SW480 (cell line): ENCODE measurements at regions not wholly inside any gene's neighbourhood (a gene's known extent, or its start where the extent isn't known, plus 50 kb on each side); places are given as distances from the start of the nearest gene placed in this dataset.

Source experiments
- DNase-seq: peaks from one replicate; pipeline ENCODE4 v3.0.0-alpha.2; 2016; ENCODE audit warnings: low spot score

DNA sequence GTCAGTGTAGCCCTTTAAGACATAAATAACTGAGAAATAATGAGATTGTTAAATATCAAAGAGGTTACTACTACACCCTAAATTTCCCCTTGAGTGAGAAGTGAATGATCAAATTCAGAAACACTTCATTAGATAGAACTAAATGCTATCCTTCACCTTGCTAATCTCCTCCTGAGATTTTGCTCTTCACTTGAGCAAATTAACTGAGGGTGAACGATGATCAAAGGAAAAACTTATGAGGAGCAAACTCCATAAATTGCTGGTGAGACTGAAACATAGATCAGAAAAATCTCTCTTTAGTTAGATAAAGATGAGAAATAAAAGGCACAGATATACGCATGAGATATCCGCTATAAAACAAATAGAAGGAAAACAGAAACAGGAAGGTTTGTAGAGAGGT is 63.1 kb upstream of the TANC1 start:
- DNase-seq = no peak

DNA sequence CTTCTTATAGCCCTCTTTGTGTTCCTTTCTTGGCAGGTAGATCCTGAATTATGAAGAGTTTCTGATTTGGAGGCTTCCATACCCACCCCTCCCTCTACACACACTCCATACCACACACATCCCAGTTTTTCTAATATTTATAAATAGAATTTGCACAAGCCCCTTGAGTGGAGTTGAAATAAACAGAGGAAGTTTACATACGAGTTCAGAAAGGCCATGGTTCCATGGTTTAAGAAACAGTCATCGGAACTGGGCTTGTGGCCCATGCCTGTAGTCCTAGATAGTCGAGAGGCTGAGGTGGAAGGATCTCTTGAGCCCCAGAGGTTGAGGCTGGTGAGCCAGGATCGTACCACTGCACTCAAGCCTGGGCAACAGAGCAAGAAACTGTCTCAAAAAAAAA is 62.7 kb upstream of the TANC1 start:
- DNase-seq = no peak

DNA sequence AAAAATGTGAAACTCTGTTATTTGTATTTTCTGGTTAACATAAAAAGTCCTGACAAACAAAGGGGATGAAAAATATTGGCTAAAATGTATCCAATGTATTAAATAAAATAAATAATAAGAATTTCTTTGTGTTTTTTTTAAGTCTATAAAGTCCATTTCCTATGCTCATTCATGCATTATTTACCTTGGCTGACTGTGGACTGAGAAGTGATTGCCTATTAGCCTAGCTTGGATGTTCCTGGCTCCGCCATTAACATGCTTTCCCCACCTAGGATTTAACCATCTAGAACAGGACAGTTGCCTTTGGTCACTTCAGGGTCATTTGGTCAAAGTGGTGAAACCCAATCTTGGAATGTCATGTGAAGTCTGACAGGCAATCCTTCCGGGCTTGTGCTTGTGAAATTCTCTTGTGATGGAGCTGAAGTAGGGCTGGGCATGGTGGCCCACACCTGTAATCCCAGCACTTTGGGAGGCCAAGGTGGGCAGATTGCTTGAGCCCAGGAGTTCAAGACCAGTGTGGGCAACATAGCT is 60.4 kb upstream of the TANC1 start:
- no peak for DNase-seq

DNA sequence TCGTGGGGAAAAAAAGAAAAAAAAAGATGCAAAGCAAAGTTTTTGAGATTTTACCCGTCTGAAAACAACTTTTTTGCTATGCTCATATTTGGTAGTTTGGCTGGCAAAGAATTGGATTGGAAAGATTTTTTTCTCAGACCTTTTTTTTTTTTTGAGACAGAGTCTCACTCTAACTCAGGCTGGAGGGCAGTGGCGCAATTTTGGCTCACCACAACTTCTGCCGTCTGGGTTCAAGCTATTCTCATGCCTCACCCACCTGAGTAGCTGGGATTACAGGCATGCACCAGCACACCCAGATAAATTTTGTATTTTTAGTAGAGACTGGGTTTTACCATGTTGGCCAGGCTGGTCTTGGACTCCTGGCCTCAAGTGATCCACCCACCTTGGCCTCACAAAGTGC is 56.3 kb upstream of the TANC1 start:
- DNase-seq = no peak

DNA sequence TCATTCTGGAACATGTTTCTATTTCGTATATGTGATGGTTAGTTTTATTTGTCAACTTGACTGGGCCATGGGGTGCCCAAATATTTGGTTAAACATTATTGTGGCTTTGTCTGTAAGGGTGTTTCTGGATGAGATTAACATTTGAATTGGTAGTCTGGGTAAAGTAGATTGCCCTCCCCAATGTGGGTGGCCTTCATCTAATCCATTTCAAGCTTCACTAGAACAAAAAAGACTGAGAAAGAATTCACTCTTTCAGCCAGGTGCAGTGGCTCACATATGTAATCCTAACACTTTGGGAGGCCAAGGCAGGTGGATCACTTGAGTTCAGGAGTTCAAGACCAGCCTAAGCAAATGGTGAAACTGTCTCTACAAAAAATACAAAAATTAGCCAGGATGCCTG is 55.7 kb upstream of the TANC1 start:
- DNase-seq = no peak

DNA sequence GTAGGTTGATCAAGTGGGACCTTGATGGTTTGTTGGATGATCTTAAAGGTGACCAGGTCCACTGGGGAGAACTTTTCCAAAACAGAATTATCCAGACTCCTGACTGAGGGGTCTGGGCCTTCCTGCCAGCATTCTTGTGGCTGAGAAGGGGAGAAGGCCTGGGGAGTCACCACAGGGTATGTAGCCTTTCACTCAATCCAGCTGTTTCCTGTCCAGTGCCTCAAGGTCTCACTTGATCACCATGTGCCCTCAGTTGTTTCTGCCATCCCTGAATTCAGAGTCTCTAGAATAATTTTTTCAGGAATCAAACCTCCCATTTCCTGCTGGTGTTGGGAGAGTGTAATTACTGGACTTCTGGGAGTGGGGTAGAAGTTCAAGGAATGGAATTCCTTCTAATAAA is 54.4 kb upstream of the TANC1 start:
- no peak for DNase-seq

DNA sequence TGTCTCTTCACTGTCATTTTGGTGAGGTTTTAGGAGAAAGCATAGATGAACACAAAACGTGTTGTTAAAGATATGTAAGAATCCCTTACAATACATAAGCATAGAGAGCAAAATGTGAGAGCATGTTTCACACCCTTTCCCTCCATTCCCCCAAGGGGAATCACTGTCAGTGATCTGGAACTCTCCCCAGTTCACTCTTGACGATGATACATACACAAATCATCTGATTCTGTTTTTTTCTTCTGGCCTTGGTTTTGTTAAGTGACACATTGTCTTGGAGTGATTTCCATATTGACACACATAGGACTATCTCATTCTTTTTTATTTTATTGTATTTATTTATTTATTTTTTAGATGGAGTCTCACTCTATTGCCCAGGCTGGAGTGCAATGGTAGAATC is 53.7 kb upstream of the TANC1 start:
- DNase-seq = no peak

DNA sequence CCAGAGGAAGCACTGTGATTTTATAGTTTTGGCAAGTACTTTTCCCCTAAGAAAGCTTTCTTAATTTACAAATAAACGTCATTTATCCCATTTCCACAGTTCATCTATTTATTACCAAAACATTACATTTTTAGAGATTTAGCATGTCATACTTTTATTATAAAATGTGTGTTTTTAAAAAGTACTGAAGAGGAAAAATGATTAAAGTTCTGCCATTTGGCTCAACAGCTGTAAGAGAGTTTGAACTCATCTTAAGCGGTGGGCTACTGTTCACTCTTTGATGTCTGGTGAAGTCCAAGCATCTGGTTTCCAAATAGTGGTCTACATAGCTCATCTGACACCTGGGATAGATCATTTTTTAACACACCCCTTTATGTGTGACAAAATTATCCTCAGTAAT is 51.3 kb upstream of the TANC1 start:
- no peak for DNase-seq

DNA sequence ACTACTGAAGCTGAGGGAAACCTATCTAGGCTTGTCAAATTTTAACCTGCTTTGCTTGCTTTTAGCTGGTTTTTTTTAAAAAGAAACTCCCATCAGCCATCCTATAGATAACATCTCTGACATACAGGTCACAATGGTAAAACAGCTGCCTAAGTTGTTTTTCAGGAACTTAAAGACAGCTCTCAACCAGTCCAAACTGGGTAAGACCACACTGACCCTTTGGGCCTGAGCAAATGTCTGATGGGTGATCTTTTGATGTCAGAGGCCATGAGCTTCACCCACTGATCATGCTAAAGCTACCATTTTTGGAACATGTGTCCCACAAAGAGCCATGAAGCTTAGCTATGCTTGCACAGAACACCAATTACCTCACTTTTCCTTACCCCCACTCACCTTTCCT is 50.0 kb upstream of the TANC1 start:
- DNase-seq = no peak
